ENCODE measurements at regions not wholly inside any gene's neighbourhood (a gene's known extent, or its start where the extent isn't known, plus 50 kb on each side); places are given as distances from the start of the nearest gene placed in this dataset.

GRCh38 chr1:2916706-2917105 lies 104.6 kb upstream of the ACTRT2 start:
- no peak for DNase-seq (ENCODE audit: low spot score in 2 of 2)
- Histone ChIP-seq H3K4me1 (no peaks in the 10 kb centered on the region), H3K9me3 (no peaks in the 10 kb centered on the region), H3K36me3 (no peaks in the 10 kb centered on the region), H3K27me3 (peaks cover 0 to 38% of the 10 kb centered on the region in 2 donors), H3K4me3 (no peak overlapping the region), H3K27ac (no peak overlapping the region)
- intact Hi-C loops (cut with DNase I; ENCODE audit: low total_unique reads), result loop anchor here (5.0 kb wide), 1 partner anchor 1021 kb away; no protein-coding TSS in a partner anchor
- TF ChIP-seq POLR2A (IDR thresholded peaks at IDR 0.05) (no peak), CTCF (IDR thresholded peaks at IDR 0.05) (no peak)

DNA sequence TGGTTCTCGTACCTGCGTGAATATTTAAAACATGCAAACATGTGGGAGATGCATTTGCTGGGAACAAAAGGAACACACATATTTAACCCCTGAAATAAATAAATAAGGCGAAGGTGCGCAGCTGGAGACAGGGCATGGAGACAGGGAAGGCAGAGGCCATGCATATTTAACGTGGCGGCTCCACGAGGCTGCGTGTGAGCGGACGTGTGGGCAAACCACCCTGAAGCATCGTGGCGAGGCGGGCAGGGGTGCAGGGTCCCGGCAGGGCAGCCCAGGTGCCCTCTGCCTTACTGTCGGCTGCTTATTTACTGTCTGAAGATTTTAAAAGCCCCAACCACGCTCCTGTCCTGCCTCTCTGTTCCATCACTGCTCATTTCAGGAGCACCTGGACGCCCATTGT lies 104.0 kb upstream of the ACTRT2 start:
- Histone ChIP-seq H3K36me3 (no peaks in the 10 kb centered on the region), H3K9me3 (no peaks in the 10 kb centered on the region), H3K27me3 (peaks cover 0 to 41% of the 10 kb centered on the region in 2 donors), H3K4me1 (no peaks in the 10 kb centered on the region), H3K27ac (no peak overlapping the region), H3K4me3 (no peak overlapping the region)
- no peak for DNase-seq (ENCODE audit: low spot score in 2 of 2)
- TF ChIP-seq CTCF (IDR thresholded peaks at IDR 0.05), result no peak
- TF ChIP-seq POLR2AphosphoS5 (IDR thresholded peaks at IDR 0.05), result no peak
- no peak for TF ChIP-seq POLR2A (IDR thresholded peaks at IDR 0.05)
- intact Hi-C loops (cut with DNase I; ENCODE audit: low total_unique reads), result loop anchor here (5.0 kb wide), 1 partner anchor 1020 kb away; no protein-coding TSS in a partner anchor

- H3K27ac ChIP-seq, result no peak overlapping the region
- no peaks in the 10 kb centered on the region for H3K36me3 ChIP-seq
- H3K4me1 ChIP-seq, result no peaks in the 10 kb centered on the region
- peaks cover 0 to 41% of the 10 kb centered on the region in 2 donors for H3K27me3 ChIP-seq
- intact Hi-C loops (cut with DNase I; ENCODE audit: low total_unique reads), result loop anchor here (5.0 kb wide), 1 partner anchor 1019 kb away; no protein-coding TSS in a partner anchor
- no peak for TF ChIP-seq CTCF (IDR thresholded peaks at IDR 0.05)
- TF ChIP-seq POLR2A (IDR thresholded peaks at IDR 0.05), result no peak
- no peak for TF ChIP-seq POLR2AphosphoS5 (IDR thresholded peaks at IDR 0.05)
- no peak overlapping the region for H3K4me3 ChIP-seq
- H3K9me3 ChIP-seq, result no peaks in the 10 kb centered on the region
- DNase-seq (ENCODE audit: low spot score in 2 of 2), result no peak
Observed at GRCh38 chr1:2918441-2918840, 102.8 kb upstream of the ACTRT2 start.

DNA sequence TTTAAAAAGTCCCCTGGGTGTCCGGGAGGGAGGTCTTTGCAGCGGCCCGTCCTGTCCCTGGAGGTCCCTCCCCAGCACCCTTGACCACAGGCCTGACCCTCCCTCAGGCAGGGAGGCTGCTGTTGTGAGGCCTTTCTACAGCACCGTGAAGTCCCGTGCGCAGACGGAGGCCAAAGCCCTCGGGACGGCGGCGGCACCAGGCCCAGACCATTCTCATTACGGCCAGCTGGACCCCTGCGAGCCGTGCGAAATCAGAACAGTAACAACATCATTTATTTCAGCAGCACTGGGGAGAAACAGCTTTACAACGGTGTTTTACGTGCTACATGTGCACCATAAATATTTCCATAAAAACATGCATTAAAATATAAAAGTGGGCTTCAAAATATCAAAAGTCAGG lies 101.4 kb upstream of the ACTRT2 start:
- Histone ChIP-seq H3K36me3 (no peaks in the 10 kb centered on the region), H3K4me1 (no peaks in the 10 kb centered on the region), H3K27ac (no peak overlapping the region), H3K4me3 (no peak overlapping the region), H3K9me3 (no peaks in the 10 kb centered on the region), H3K27me3 (peaks cover 0 to 46% of the 10 kb centered on the region in 2 donors)
- TF ChIP-seq POLR2A (IDR thresholded peaks at IDR 0.05) (no peak), CTCF (IDR thresholded peaks at IDR 0.05) (no peak)
- DNase-seq (ENCODE audit: low spot score in 2 of 2), result no peak
- intact Hi-C loops (cut with DNase I; ENCODE audit: low total_unique reads), result loop anchor here (5.0 kb wide), 1 partner anchor 1017 kb away; no protein-coding TSS in a partner anchor

GRCh38 chr1:2920421-2921015 lies 100.7 kb upstream of the ACTRT2 start:
- no peaks in the 10 kb centered on the region for H3K4me1 ChIP-seq
- H3K9me3 ChIP-seq, result no peaks in the 10 kb centered on the region
- H3K4me3 ChIP-seq, result no peak overlapping the region
- no peak for DNase-seq (ENCODE audit: low spot score in 2 of 2)
- no peak overlapping the region for H3K27ac ChIP-seq
- TF ChIP-seq POLR2A (IDR thresholded peaks at IDR 0.05) (no peak), POLR2AphosphoS5 (IDR thresholded peaks at IDR 0.05) (no peak), CTCF (IDR thresholded peaks at IDR 0.05) (no peak)
- intact Hi-C loops (cut with DNase I; ENCODE audit: low total_unique reads), result no loop called here
- H3K27me3 ChIP-seq, result peaks cover 0 to 53% of the 10 kb centered on the region in 2 donors
- H3K36me3 ChIP-seq, result no peaks in the 10 kb centered on the region

All from breast epithelium (tissue), 4 donors.